ENCODE measurements at regions not wholly inside any gene's neighbourhood (a gene's known extent, or its start where the extent isn't known, plus 50 kb on each side); places are given as distances from the start of the nearest gene placed in this dataset.

GRCh38 chr1:220455559-220455958 lies 72.4 kb upstream of the MARK1 start:
- 65 to 71% methylated on average over 7 of the region's 7 CpGs for WGBS, 2 donors

GRCh38 chr1:220454155-220454777 lies 73.7 kb upstream of the MARK1 start:
- H3K4me1 ChIP-seq = no peaks in the 10 kb centered on the region
- no peaks in the 10 kb centered on the region for H3K36me3 ChIP-seq
- FAIRE-seq (no peak), ATAC-seq (no peak), DNase-seq (no peak)
- H3K4me3 ChIP-seq = no peak overlapping the region
- no peaks in the 10 kb centered on the region for H3K27me3 ChIP-seq
- TF ChIP-seq CTCF (IDR thresholded peaks at IDR 0.05) = no peak
- 55 to 71% methylated on average over 3 of the region's 3 CpGs for WGBS, 2 donors
- H3K27ac ChIP-seq = no peak overlapping the region
- intact Hi-C loops (cut with DNase I) = no loop called here
- H3K9me3 ChIP-seq = no peaks in the 10 kb centered on the region

More at GRCh38 chr1:220455559-220455958, 72.4 kb upstream of the MARK1 start:
- no peaks in the 10 kb centered on the region for H3K27me3 ChIP-seq
- ATAC-seq = no peak
- no peak overlapping the region for H3K27ac ChIP-seq
- intact Hi-C loops (cut with DNase I) = no loop called here
- no peak for TF ChIP-seq CTCF (IDR thresholded peaks at IDR 0.05)
- no peak for DNase-seq
- H3K36me3 ChIP-seq = no peaks in the 10 kb centered on the region
- no peaks in the 10 kb centered on the region for H3K9me3 ChIP-seq
- H3K4me3 ChIP-seq = no peak overlapping the region
- no peak for FAIRE-seq
- no peaks in the 10 kb centered on the region for H3K4me1 ChIP-seq

GRCh38 chr1:220453371-220453770 lies 74.6 kb upstream of the MARK1 start:
- Histone ChIP-seq H3K27me3 (no peaks in the 10 kb centered on the region), H3K27ac (no peak overlapping the region), H3K4me1 (no peaks in the 10 kb centered on the region), H3K9me3 (no peaks in the 10 kb centered on the region), H3K36me3 (no peaks in the 10 kb centered on the region), H3K4me3 (no peak overlapping the region)
- 54 to 63% methylated on average over 2 of the region's 2 CpGs for WGBS, 2 donors
- ATAC-seq (no peak), FAIRE-seq (no peak), DNase-seq (no peak)
- intact Hi-C loops (cut with DNase I) = no loop called here
- no peak for TF ChIP-seq CTCF (IDR thresholded peaks at IDR 0.05)

- H3K4me1 ChIP-seq = no peaks in the 10 kb centered on the region
- H3K27ac ChIP-seq = no peak overlapping the region
- no peak for FAIRE-seq
- intact Hi-C loops (cut with DNase I) = no loop called here
- H3K27me3 ChIP-seq = no peaks in the 10 kb centered on the region
- DNase-seq = no peak
- peak in 1 of 4 donors; percentile 60 for ATAC-seq
- no peak for TF ChIP-seq CTCF (IDR thresholded peaks at IDR 0.05)
- WGBS, 2 donors = 27 to 33% methylated on average over 4 of the region's 4 CpGs
- no peaks in the 10 kb centered on the region for H3K9me3 ChIP-seq
- no peak overlapping the region for H3K4me3 ChIP-seq
- no peaks in the 10 kb centered on the region for H3K36me3 ChIP-seq
Measured at GRCh38 chr1:220451532-220451931, 76.4 kb upstream of the MARK1 start.

- no peaks in the 10 kb centered on the region for H3K36me3 ChIP-seq
- intact Hi-C loops (cut with DNase I) = no loop called here
- no peaks in the 10 kb centered on the region for H3K4me1 ChIP-seq
- H3K4me3 ChIP-seq = no peak overlapping the region
- DNase-seq = no peak
- H3K9me3 ChIP-seq = no peaks in the 10 kb centered on the region
- WGBS, 2 donors = 65 to 80% methylated on average over 2 of the region's 2 CpGs
- ATAC-seq = no peak
- no peak overlapping the region for H3K27ac ChIP-seq
- H3K27me3 ChIP-seq = no peaks in the 10 kb centered on the region
- no peak for FAIRE-seq
- TF ChIP-seq CTCF (IDR thresholded peaks at IDR 0.05) = no peak
Measured at GRCh38 chr1:220450927-220451326, 77.0 kb upstream of the MARK1 start.
